ENCODE measurements at regions not wholly inside any gene's neighbourhood (a gene's known extent, or its start where the extent isn't known, plus 50 kb on each side); places are given as distances from the start of the nearest gene placed in this dataset.

DNA sequence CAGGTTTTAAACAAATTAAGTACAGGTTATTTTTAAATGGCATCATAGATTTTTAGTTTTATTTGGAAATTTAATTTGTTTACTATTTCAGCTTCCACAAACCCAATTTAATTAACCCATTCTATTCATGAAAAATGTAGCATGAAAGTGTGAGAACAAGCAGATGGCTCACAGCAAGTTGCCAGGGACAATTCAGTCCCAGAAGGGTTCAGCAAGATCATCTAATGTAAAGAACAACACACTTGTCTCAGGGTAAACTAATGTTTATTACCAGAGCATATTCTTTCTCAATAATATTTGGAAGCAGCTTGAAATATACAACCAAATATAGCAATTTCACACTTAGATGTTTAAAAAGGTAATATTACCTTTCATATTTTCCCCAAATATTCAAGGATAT, 166.9 kb upstream of the SLC13A1 start:
- no peaks in the 10 kb centered on the region for H3K36me3 ChIP-seq

DNA sequence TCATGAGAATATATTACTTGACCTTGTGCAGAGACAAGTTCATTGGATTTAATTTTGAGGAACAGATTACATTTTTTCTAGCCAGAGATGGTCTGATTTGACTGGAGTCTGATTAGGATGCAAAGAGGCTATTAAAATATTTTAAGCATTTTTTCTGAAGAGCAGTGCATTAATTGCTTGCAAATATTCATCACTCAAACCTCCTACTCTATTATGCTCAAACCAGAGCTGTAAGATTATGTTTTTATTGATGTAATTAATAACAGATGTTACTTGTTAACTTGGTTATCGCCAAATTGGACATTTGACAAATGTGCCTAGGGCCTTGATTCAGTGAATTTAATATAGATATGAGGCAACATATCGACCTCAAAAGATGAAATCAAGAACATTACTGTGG, 160.9 kb upstream of the SLC13A1 start:
- Histone ChIP-seq H3K27me3 (replicated peaks in 1 of 7) (no peaks in the 10 kb centered on the region), H3K9me3 (no peaks in the 10 kb centered on the region), H3K36me3 (no peaks in the 10 kb centered on the region), H3K4me3 (no peak overlapping the region), H3K4me1 (no peaks in the 10 kb centered on the region), H3K27ac (no peak overlapping the region)
- WGBS, 5 donors: 61 to 77% (median 63%) methylated on average over 2 of the region's 2 CpGs
- no peak for DNase-seq
- intact Hi-C loops (cut with DNase I; ENCODE audit: low total_unique reads): no loop called here
- TF ChIP-seq, protein P1, sequence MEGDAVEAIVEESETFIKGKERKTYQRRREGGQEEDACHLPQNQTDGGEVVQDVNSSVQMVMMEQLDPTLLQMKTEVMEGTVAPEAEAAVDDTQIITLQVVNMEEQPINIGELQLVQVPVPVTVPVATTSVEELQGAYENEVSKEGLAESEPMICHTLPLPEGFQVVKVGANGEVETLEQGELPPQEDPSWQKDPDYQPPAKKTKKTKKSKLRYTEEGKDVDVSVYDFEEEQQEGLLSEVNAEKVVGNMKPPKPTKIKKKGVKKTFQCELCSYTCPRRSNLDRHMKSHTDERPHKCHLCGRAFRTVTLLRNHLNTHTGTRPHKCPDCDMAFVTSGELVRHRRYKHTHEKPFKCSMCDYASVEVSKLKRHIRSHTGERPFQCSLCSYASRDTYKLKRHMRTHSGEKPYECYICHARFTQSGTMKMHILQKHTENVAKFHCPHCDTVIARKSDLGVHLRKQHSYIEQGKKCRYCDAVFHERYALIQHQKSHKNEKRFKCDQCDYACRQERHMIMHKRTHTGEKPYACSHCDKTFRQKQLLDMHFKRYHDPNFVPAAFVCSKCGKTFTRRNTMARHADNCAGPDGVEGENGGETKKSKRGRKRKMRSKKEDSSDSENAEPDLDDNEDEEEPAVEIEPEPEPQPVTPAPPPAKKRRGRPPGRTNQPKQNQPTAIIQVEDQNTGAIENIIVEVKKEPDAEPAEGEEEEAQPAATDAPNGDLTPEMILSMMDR (IDR thresholded peaks at IDR 0.05 in 8 of 11, conservative IDR thresholded peaks at IDR 0.05 in 3 of 11): no peak
- no peak for TF ChIP-seq POLR2AphosphoS5 (IDR thresholded peaks at IDR 0.05)
- TF ChIP-seq POLR2A (IDR thresholded peaks at IDR 0.05): no peak

More for the DNA sequence above, 166.9 kb upstream of the SLC13A1 start:
- TF ChIP-seq, protein P1 (IDR thresholded peaks at IDR 0.05 in 8 of 11, conservative IDR thresholded peaks at IDR 0.05 in 3 of 11): no peak
- TF ChIP-seq POLR2A (IDR thresholded peaks at IDR 0.05): no peak
- no peak for TF ChIP-seq POLR2AphosphoS5 (IDR thresholded peaks at IDR 0.05)
- Histone ChIP-seq H3K4me3 (no peak overlapping the region), H3K4me1 (no peaks in the 10 kb centered on the region), H3K27me3 (replicated peaks in 1 of 7) (no peaks in the 10 kb centered on the region), H3K27ac (no peak overlapping the region), H3K9me3 (no peaks in the 10 kb centered on the region)
- intact Hi-C loops (cut with DNase I; ENCODE audit: low total_unique reads): no loop called here
- DNase-seq: no peak

DNA sequence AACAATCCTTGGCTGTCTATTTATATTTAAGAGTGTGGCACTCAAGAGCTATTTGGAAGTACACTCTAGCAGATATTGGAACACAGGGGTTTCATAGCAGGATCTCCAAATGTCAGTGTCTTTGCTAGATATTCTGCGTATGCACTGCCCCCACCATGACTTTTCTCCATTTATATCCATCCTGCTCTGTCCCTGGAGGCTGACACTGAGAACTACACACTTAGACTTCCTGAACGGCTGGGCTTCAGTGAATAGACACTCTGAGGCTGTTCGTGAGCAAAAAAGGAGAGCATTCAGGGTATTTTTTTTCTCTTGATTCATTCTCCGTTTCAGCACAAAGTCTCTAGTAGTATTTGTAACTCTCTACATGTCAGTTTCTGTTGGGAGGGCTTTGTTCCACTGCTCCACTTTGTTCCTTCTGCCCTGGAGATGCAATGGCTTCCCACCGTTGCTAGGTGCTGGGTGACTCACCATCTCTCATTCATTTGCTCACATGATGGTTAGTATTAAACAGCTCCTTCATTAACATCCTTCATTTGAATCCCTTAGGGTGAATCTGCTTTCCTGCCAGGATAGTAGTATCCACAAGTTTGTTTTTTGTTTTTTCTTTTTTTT, 155.9 kb upstream of the SLC13A1 start:
- WGBS, 5 donors: 60 to 82% (median 67%) methylated on average over 5 of the region's 5 CpGs
- intact Hi-C loops (cut with DNase I; ENCODE audit: low total_unique reads): no loop called here
- Histone ChIP-seq H3K4me3 (no peak overlapping the region), H3K27me3 (replicated peaks in 1 of 7) (no peaks in the 10 kb centered on the region), H3K4me1 (no peaks in the 10 kb centered on the region), H3K9me3 (no peaks in the 10 kb centered on the region), H3K36me3 (no peaks in the 10 kb centered on the region), H3K27ac (no peak overlapping the region)
- TF ChIP-seq POLR2AphosphoS5 (IDR thresholded peaks at IDR 0.05): no peak
- TF ChIP-seq, protein P1 (IDR thresholded peaks at IDR 0.05 in 8 of 11, conservative IDR thresholded peaks at IDR 0.05 in 3 of 11): no peak
- TF ChIP-seq POLR2A (IDR thresholded peaks at IDR 0.05): no peak
- DNase-seq: no peak

DNA sequence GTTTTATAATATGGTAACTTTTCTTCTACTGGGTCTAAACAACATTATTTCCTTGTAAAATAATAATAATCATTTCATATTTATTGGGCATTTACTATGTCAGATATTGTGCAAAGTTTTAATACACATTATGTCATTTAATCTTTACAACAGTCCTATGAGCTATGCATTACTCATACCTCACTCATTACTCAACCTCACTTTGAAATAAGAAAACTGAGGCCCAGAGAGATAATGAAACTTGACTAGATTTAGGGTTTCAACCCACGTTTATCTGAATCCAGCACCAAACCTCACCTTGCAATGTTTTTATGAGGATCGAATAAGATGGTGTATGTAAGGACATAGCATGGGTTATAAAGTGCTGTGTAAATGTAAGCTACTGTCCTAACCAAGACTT, 153.2 kb upstream of the SLC13A1 start:
- H3K36me3 ChIP-seq: no peaks in the 10 kb centered on the region
- no peak overlapping the region for H3K27ac ChIP-seq
- H3K27me3 ChIP-seq (replicated peaks in 1 of 7): no peaks in the 10 kb centered on the region
- no peak overlapping the region for H3K4me3 ChIP-seq
- no peak for DNase-seq
- 71 to 84% (median 79%) methylated on average over 2 of the region's 2 CpGs for WGBS, 5 donors
- TF ChIP-seq, protein P1 (IDR thresholded peaks at IDR 0.05 in 8 of 11, conservative IDR thresholded peaks at IDR 0.05 in 3 of 11): no peak
- no peaks in the 10 kb centered on the region for H3K9me3 ChIP-seq
- intact Hi-C loops (cut with DNase I; ENCODE audit: low total_unique reads): no loop called here
- H3K4me1 ChIP-seq: no peaks in the 10 kb centered on the region

All from spleen (tissue), 11 donors.